Colonic mucosa (tissue), 4 donors: ENCODE measurements at regions not wholly inside any gene's neighbourhood (a gene's known extent, or its start where the extent isn't known, plus 50 kb on each side); places are given as distances from the start of the nearest gene placed in this dataset.

ENCODE experiments used
- DNase-seq: peaks from one replicate; pipeline ENCODE4 v3.0.0-alpha.2; 2020
- H3K27ac ChIP-seq: fragments of 200-600 bp; one replicate; pipeline ENCODE4 v1.8.0; 2021
- H3K27me3 ChIP-seq: fragments of 200-600 bp; one replicate; pipeline ENCODE4 v1.8.0; 2021
- H3K36me3 ChIP-seq: fragments of 200-600 bp; one replicate; pipeline ENCODE4 v1.8.0; 2021
- H3K4me1 ChIP-seq: fragments of 200-600 bp; one replicate; pipeline ENCODE4 v1.8.0; 2021; ENCODE audit warnings: mild to moderate bottlenecking
- H3K4me3 ChIP-seq: fragments of 200-600 bp; one replicate; pipeline ENCODE4 v1.8.0; 2021
- H3K9ac ChIP-seq, 2 donors: one replicate each; pipeline ENCODE4 v1.7.0; 2013; ENCODE audit warnings: control low read depth in 2 of 2, low read depth in 2 of 2, low read length in 2 of 2
- H3K9me3 ChIP-seq: fragments of 200-600 bp; one replicate; pipeline ENCODE4 v1.8.0; 2021
- CTCF ChIP-seq: fragments of 200-600 bp; IDR thresholded peaks from one replicate; pipeline ENCODE4 v1.8.0; 2022; ENCODE audit warnings: antibody characterized with exemption, mild to moderate bottlenecking
- intact Hi-C: fragments of 100-400 bp; cut with DNase I; formaldehyde crosslinking; loops from one replicate; pipeline ENCODE4 v1.14.1; 2022
- donor health status: healthy.
- donor health status: DM: no; HTN: no; CAD: no.
- donor health status: DM: no; HTN: no; CAD: no.

- DNase-seq, result no peak
- Histone ChIP-seq H3K27ac (no peak overlapping the region), H3K9me3 (no peaks in the 10 kb centered on the region), H3K36me3 (no peaks in the 10 kb centered on the region), H3K9ac (no peak overlapping the region), H3K4me3 (no peak overlapping the region), H3K4me1 (no peaks in the 10 kb centered on the region), H3K27me3 (no peaks in the 10 kb centered on the region)
- intact Hi-C loops, result no loop called here
- no peak for TF ChIP-seq CTCF
These were observed 458.4 kb downstream of the CD83 start for GRCh38 chr6:14575961-14576360.

GRCh38 chr6:14578994-14579393 is 461.4 kb downstream of the CD83 start:
- Histone ChIP-seq H3K4me1 (no peaks in the 10 kb centered on the region), H3K9me3 (no peaks in the 10 kb centered on the region)
- TF ChIP-seq CTCF, result no peak

GRCh38 chr6:14582749-14583148 is 465.2 kb downstream of the CD83 start:
- TF ChIP-seq CTCF, result no peak
- H3K27me3 ChIP-seq, result no peaks in the 10 kb centered on the region
- no peak for DNase-seq

More at GRCh38 chr6:14578994-14579393, 461.4 kb downstream of the CD83 start:
- no peak overlapping the region for H3K9ac ChIP-seq
- no peak for DNase-seq
- H3K36me3 ChIP-seq, result no peaks in the 10 kb centered on the region
- H3K27ac ChIP-seq, result no peak overlapping the region
- no peak overlapping the region for H3K4me3 ChIP-seq
- intact Hi-C loops, result no loop called here
- H3K27me3 ChIP-seq, result no peaks in the 10 kb centered on the region

GRCh38 chr6:14583826-14584225 is 466.3 kb downstream of the CD83 start:
- H3K36me3 ChIP-seq, result no peaks in the 10 kb centered on the region
- no peak for DNase-seq
- intact Hi-C loops, result no loop called here
- H3K4me3 ChIP-seq, result no peak overlapping the region
- no peaks in the 10 kb centered on the region for H3K4me1 ChIP-seq
- no peak overlapping the region for H3K9ac ChIP-seq
- TF ChIP-seq CTCF, result no peak
- no peak overlapping the region for H3K27ac ChIP-seq
- H3K27me3 ChIP-seq, result no peaks in the 10 kb centered on the region
- H3K9me3 ChIP-seq, result no peaks in the 10 kb centered on the region

More at GRCh38 chr6:14582749-14583148, 465.2 kb downstream of the CD83 start:
- Histone ChIP-seq H3K36me3 (no peaks in the 10 kb centered on the region), H3K4me1 (no peaks in the 10 kb centered on the region), H3K27ac (no peak overlapping the region), H3K9me3 (no peaks in the 10 kb centered on the region), H3K9ac (no peak overlapping the region), H3K4me3 (no peak overlapping the region)
- intact Hi-C loops, result no loop called here

GRCh38 chr6:14584450-14584849 is 466.9 kb downstream of the CD83 start:
- H3K27ac ChIP-seq, result no peak overlapping the region
- intact Hi-C loops, result no loop called here

More at GRCh38 chr6:14584450-14584849, 466.9 kb downstream of the CD83 start:
- Histone ChIP-seq H3K9me3 (no peaks in the 10 kb centered on the region), H3K4me3 (no peak overlapping the region), H3K36me3 (no peaks in the 10 kb centered on the region), H3K4me1 (no peaks in the 10 kb centered on the region), H3K27me3 (no peaks in the 10 kb centered on the region), H3K9ac (no peak overlapping the region)
- no peak for TF ChIP-seq CTCF
- no peak for DNase-seq
